Gastroesophageal sphincter (tissue), 4 donors: ENCODE measurements at regions not wholly inside any gene's neighbourhood (a gene's known extent, or its start where the extent isn't known, plus 50 kb on each side); places are given as distances from the start of the nearest gene placed in this dataset.

ENCODE experiments used
- ATAC-seq: fragments of 150-250 bp; one replicate; pipeline ENCODE4 v1.9.1; 2016; ENCODE audit warnings: mild to moderate bottlenecking, moderate library complexity
- H3K27ac ChIP-seq, 4 donors: fragments of 200-600 bp; sonication (generic) in 3 of 4; 1 replicate in 3 of 4; 2 replicates in 1 of 4; pipeline ENCODE4 v1.5.1; 2016 to 2019
- H3K27me3 ChIP-seq: fragments of 200-600 bp; sonication (generic); one replicate; pipeline ENCODE4 v1.5.1; 2019
- H3K36me3 ChIP-seq, 2 donors: fragments of 200-600 bp; sonication (generic); one replicate each; pipeline ENCODE4 v1.5.1; 2019; ENCODE audit warnings: control low read depth in 1 of 2
- H3K4me1 ChIP-seq, 3 donors: fragments of 200-600 bp; sonication (generic); 1 replicate in 2 of 3; 2 replicates in 1 of 3; pipeline ENCODE4 v1.5.1; 2016 to 2019; ENCODE audit warnings: control low read depth in 2 of 3
- H3K4me3 ChIP-seq, 2 donors: fragments of 200-600 bp; sonication (generic); one replicate each; pipeline ENCODE4 v1.5.1; 2019; ENCODE audit warnings: mild to moderate bottlenecking in 1 of 2, moderate library complexity in 1 of 2
- H3K9me3 ChIP-seq, 3 donors: fragments of 200-600 bp; sonication (generic); one replicate each; pipeline ENCODE4 v1.5.1; 2017 to 2019; ENCODE audit warnings: control low read depth in 2 of 3
- CTCF ChIP-seq, 4 experiments: fragments of 200-600 bp in 2 of 4; fragments of 450-650 bp in 2 of 4; sonication (generic) in 1 of 4; IDR thresholded peaks; one replicate each; pipeline ENCODE4 v1.5.1; 2017 to 2019; ENCODE audit warnings: antibody characterized with exemption in 4 of 4, mild to moderate bottlenecking in 2 of 4, moderate library complexity in 2 of 4
- EP300 ChIP-seq: sonication (generic); formaldehyde crosslinking; IDR thresholded peaks from one replicate; pipeline ENCODE4 v1.6.1; 2017; ENCODE audit warnings: antibody characterized with exemption, mild to moderate bottlenecking
- POLR2A ChIP-seq, 2 donors: fragments of 450-650 bp; IDR thresholded peaks; one replicate each; pipeline ENCODE4 v1.6.1; 2017; ENCODE audit warnings: antibody characterized with exemption in 2 of 2, mild to moderate bottlenecking in 2 of 2, moderate library complexity in 1 of 2
- POLR2AphosphoS5 ChIP-seq: sonication (generic); formaldehyde crosslinking; IDR thresholded peaks from one replicate; pipeline ENCODE4 v1.6.1; 2017; ENCODE audit warnings: antibody characterized with exemption
- WGBS, 2 donors: methylation state at CpG; one replicate each; pipeline ENCODE4 v1.1.5; 2018; ENCODE audit warnings: low coverage in 1 of 2; 5-methylcytosine and 5-hydroxymethylcytosine counted together

GRCh38 chr3:105119801-105120340 is 246.8 kb upstream of the ALCAM start:
- WGBS, 2 donors, result 81 to 88% methylated on average over 4 of the region's 4 CpGs
- H3K4me3 ChIP-seq, result no peak overlapping the region
- no peak overlapping the region for H3K27ac ChIP-seq
- no peaks in the 10 kb centered on the region for H3K9me3 ChIP-seq
- no peaks in the 10 kb centered on the region for H3K27me3 ChIP-seq
- no peaks in the 10 kb centered on the region for H3K4me1 ChIP-seq
- H3K36me3 ChIP-seq, result no peaks in the 10 kb centered on the region
- ATAC-seq, result no peak
- TF ChIP-seq CTCF (IDR thresholded peaks at IDR 0.05) (no peak), POLR2A (IDR thresholded peaks at IDR 0.05) (no peak), POLR2AphosphoS5 (no peak), EP300 (no peak)

GRCh38 chr3:105130911-105131310 is 235.8 kb upstream of the ALCAM start:
- no peak for TF ChIP-seq CTCF (IDR thresholded peaks at IDR 0.05)
- no peak for TF ChIP-seq POLR2AphosphoS5
- TF ChIP-seq POLR2A (IDR thresholded peaks at IDR 0.05), result no peak
- TF ChIP-seq EP300, result no peak
- no peak for ATAC-seq
- no peaks in the 10 kb centered on the region for H3K27me3 ChIP-seq
- H3K36me3 ChIP-seq, result no peaks in the 10 kb centered on the region
- 91 to 94% methylated on average over 3 of the region's 3 CpGs for WGBS, 2 donors
- H3K9me3 ChIP-seq, result peaks cover 0 to 25% (median 0%) of the 10 kb centered on the region in 3 donors
- H3K4me3 ChIP-seq, result no peak overlapping the region
- H3K4me1 ChIP-seq, result no peaks in the 10 kb centered on the region
- no peak overlapping the region for H3K27ac ChIP-seq

GRCh38 chr3:105137911-105138310 is 228.8 kb upstream of the ALCAM start:
- Histone ChIP-seq H3K27me3 (no peaks in the 10 kb centered on the region), H3K4me3 (no peak overlapping the region), H3K9me3 (no peaks in the 10 kb centered on the region), H3K27ac (no peak overlapping the region), H3K4me1 (no peaks in the 10 kb centered on the region), H3K36me3 (no peaks in the 10 kb centered on the region)
- no peak for ATAC-seq
- TF ChIP-seq EP300 (no peak), POLR2AphosphoS5 (no peak), CTCF (IDR thresholded peaks at IDR 0.05) (no peak), POLR2A (IDR thresholded peaks at IDR 0.05) (no peak)
- WGBS, 2 donors, result 38 to 58% methylated on average over 1 of the region's 1 CpG

- no peak for ATAC-seq
- Histone ChIP-seq H3K9me3 (no peaks in the 10 kb centered on the region), H3K4me1 (no peaks in the 10 kb centered on the region), H3K27ac (no peak overlapping the region), H3K4me3 (no peak overlapping the region), H3K36me3 (no peaks in the 10 kb centered on the region), H3K27me3 (no peaks in the 10 kb centered on the region)
- 87 to 94% methylated on average over 4 to 6 of the region's 7 CpGs for WGBS, 2 donors
- TF ChIP-seq POLR2AphosphoS5, result no peak
- no peak for TF ChIP-seq CTCF (IDR thresholded peaks at IDR 0.05)
- TF ChIP-seq POLR2A (IDR thresholded peaks at IDR 0.05), result no peak
- no peak for TF ChIP-seq EP300
These were observed 226.7 kb upstream of the ALCAM start for GRCh38 chr3:105139881-105140560.

GRCh38 chr3:105140899-105141367 is 225.8 kb upstream of the ALCAM start:
- 42 to 56% methylated on average over 2 of the region's 2 CpGs for WGBS, 2 donors
- Histone ChIP-seq H3K27ac (no peak overlapping the region), H3K27me3 (no peaks in the 10 kb centered on the region), H3K4me1 (no peaks in the 10 kb centered on the region), H3K4me3 (no peak overlapping the region), H3K9me3 (no peaks in the 10 kb centered on the region), H3K36me3 (no peaks in the 10 kb centered on the region)
- ATAC-seq, result no peak
- no peak for TF ChIP-seq CTCF (IDR thresholded peaks at IDR 0.05)
- TF ChIP-seq POLR2AphosphoS5, result no peak
- TF ChIP-seq POLR2A (IDR thresholded peaks at IDR 0.05), result no peak
- no peak for TF ChIP-seq EP300
